H1 (cell line): ENCODE measurements at regions not wholly inside any gene's neighbourhood (a gene's known extent, or its start where the extent isn't known, plus 50 kb on each side); places are given as distances from the start of the nearest gene placed in this dataset.

Source experiments
- CTCF ChIA-PET: fragments of 300-600 bp; sonication (Branson Sonifier 250); formaldehyde crosslinking; loops from one replicate; lab custom pipeline; 2021; ENCODE audit not compliant: partially characterized antibody; lab: Charles Lee
- POLR2A ChIA-PET: fragments of 300-600 bp; sonication (Branson Sonifier 250); formaldehyde crosslinking; loops from one replicate; lab custom pipeline; 2021; ENCODE audit warnings: inconsistent platforms; ENCODE audit not compliant: partially characterized antibody; lab: Charles Lee
- DNase-seq, 2 experiments: peaks; one replicate each; pipeline versions ENCODE4 v3.0.0 to v3.0.0-alpha.2; 2010 to 2022; ENCODE audit warnings: low spot score in 2 of 2, low read depth in 1 of 2, mixed read lengths in 1 of 2
- FAIRE-seq: peaks from 2 replicates; lab custom pipeline; 2011; peaks lifted over from hg19 to GRCh38; lab: Jason Lieb, UNC
- H2AFZ ChIP-seq: 2 replicates; pipeline ENCODE4 v1.8.1; 2012; ENCODE audit warnings: low read length, inconsistent platforms
- H2AK5ac ChIP-seq: 2 replicates; pipeline ENCODE4 v1.6.1; 2013; ENCODE audit warnings: low read depth, low read length
- H2BK120ac ChIP-seq: replicated peaks from 2 replicates; pipeline ENCODE3; 2013; ENCODE audit warnings: low read depth, low read length, inconsistent platforms
- H2BK12ac ChIP-seq: 2 replicates; pipeline ENCODE4 v1.6.1; 2013; ENCODE audit warnings: low read depth, low read length
- H2BK15ac ChIP-seq: 2 replicates; pipeline ENCODE4 v1.6.1; 2013; ENCODE audit warnings: low read length
- H2BK20ac ChIP-seq: 2 replicates; pipeline ENCODE4 v1.6.1; 2013; ENCODE audit warnings: low read length
- H2BK5ac ChIP-seq: 2 replicates; pipeline ENCODE4 v1.6.1; 2013; ENCODE audit warnings: low read depth, low read length
- H3K14ac ChIP-seq: 2 replicates; pipeline ENCODE4 v1.6.1; 2013; ENCODE audit warnings: inconsistent platforms; ENCODE audit not compliant: insufficient read length
- H3K18ac ChIP-seq: 2 replicates; pipeline ENCODE4 v1.6.1; 2013; ENCODE audit warnings: low read length; ENCODE audit errors: extremely low read depth
- H3K23ac ChIP-seq: 2 replicates; pipeline ENCODE4 v1.6.1; 2013; ENCODE audit warnings: inconsistent platforms; ENCODE audit not compliant: insufficient read length
- H3K23me2 ChIP-seq: 2 replicates; pipeline ENCODE4 v1.6.1; 2013; ENCODE audit warnings: low read depth, low read length
- H3K27ac ChIP-seq: 2 replicates; pipeline ENCODE4 v1.6.1; 2011; ENCODE audit warnings: low read depth, low read length, inconsistent platforms
- H3K27me3 ChIP-seq, 4 experiments: replicated peaks in 1 of 4; 1 replicate in 1 of 4; 2 replicates in 3 of 4; pipeline versions ENCODE4 v1.6.1 to v1.8.1; 2011 to 2013; ENCODE audit warnings: low read length in 3 of 4, mild to moderate bottlenecking in 3 of 4, inconsistent platforms in 2 of 4, mixed read lengths in 2 of 4, moderate library complexity in 1 of 4; ENCODE audit not compliant: control insufficient read depth in 3 of 4, insufficient read depth in 3 of 4; ENCODE audit errors: extremely low read depth in 1 of 4
- H3K36me3 ChIP-seq, 4 experiments: 2 replicates each; pipeline versions ENCODE4 v1.6.1 to v1.8.1; 2011 to 2013; ENCODE audit warnings: mild to moderate bottlenecking in 4 of 4, low read length in 3 of 4, moderate library complexity in 2 of 4, control low read depth in 1 of 4, inconsistent platforms in 1 of 4; ENCODE audit not compliant: insufficient read depth in 4 of 4, control insufficient read depth in 2 of 4
- H3K4ac ChIP-seq: replicated peaks from 2 replicates; pipeline ENCODE3; 2013; ENCODE audit warnings: low read length, low read depth, mixed read lengths, inconsistent platforms; ENCODE audit not compliant: insufficient read length
- H3K4me1 ChIP-seq, 4 experiments: replicated peaks in 1 of 4; 1 replicate in 1 of 4; 2 replicates in 3 of 4; pipeline versions ENCODE4 v1.6.1 to v1.8.1; 2011 to 2013; ENCODE audit warnings: low read length in 3 of 4, inconsistent platforms in 2 of 4, mixed read lengths in 1 of 4; ENCODE audit not compliant: insufficient read depth in 4 of 4, control insufficient read depth in 3 of 4
- H3K4me2 ChIP-seq, 2 experiments: 2 replicates each; pipeline versions ENCODE4 v1.6.1 to v1.8.1; 2011 to 2013; ENCODE audit warnings: low read depth in 2 of 2, low read length in 2 of 2, control low read depth in 1 of 2, inconsistent platforms in 1 of 2, mild to moderate bottlenecking in 1 of 2; ENCODE audit not compliant: insufficient read depth in 1 of 2
- H3K4me3 ChIP-seq, 4 experiments: fragments of 200-600, 300-600 bp in 1 of 4; sonication (generic), shearing (Covaris generic), sonication (Bioruptor Twin) in 1 of 4; 2 replicates each; pipeline versions ENCODE4 v1.5.1 to v1.8.1; 2011 to 2016; ENCODE audit warnings: low read length in 4 of 4, low read depth in 3 of 4, control low read depth in 2 of 4, inconsistent platforms in 2 of 4, mild to moderate bottlenecking in 2 of 4, mixed read lengths in 1 of 4, moderate library complexity in 1 of 4; ENCODE audit not compliant: insufficient read depth in 2 of 4; ENCODE audit errors: extremely low read depth in 1 of 4
- H3K56ac ChIP-seq: replicated peaks from 2 replicates; pipeline ENCODE3; 2013; ENCODE audit warnings: low read depth, mild to moderate bottlenecking, mixed read lengths, low read length, inconsistent platforms; ENCODE audit not compliant: insufficient read length
- H3K79me1 ChIP-seq: 2 replicates; pipeline ENCODE4 v1.6.1; 2013; ENCODE audit warnings: low read depth, low read length, control low read depth
- H3K79me2 ChIP-seq, 2 experiments: 2 replicates each; pipeline versions ENCODE4 v1.6.1 to v1.8.1; 2012 to 2013; ENCODE audit warnings: low read length in 2 of 2, mild to moderate bottlenecking in 2 of 2, inconsistent platforms in 1 of 2; ENCODE audit not compliant: insufficient read depth in 2 of 2, control insufficient read depth in 1 of 2
- H3K9ac ChIP-seq, 4 experiments: replicated peaks in 1 of 4; 1 replicate in 1 of 4; 2 replicates in 3 of 4; pipeline versions ENCODE4 v1.6.1 to v1.8.1; 2011 to 2013; ENCODE audit warnings: low read depth in 3 of 4, low read length in 3 of 4, control low read depth in 2 of 4, mild to moderate bottlenecking in 2 of 4, moderate library complexity in 2 of 4, inconsistent platforms in 1 of 4; ENCODE audit errors: extremely low read depth in 1 of 4
- H3K9me3 ChIP-seq, 2 experiments: 2 replicates each; pipeline versions ENCODE4 v1.6.1 to v1.8.1; 2012 to 2013; ENCODE audit warnings: mild to moderate bottlenecking in 2 of 2, moderate library complexity in 2 of 2, control low read depth in 1 of 2, inconsistent platforms in 1 of 2, low read depth in 1 of 2, low read length in 1 of 2, mixed read lengths in 1 of 2; ENCODE audit not compliant: insufficient read depth in 2 of 2
- H4K20me1 ChIP-seq, 2 experiments: replicated peaks in 1 of 2; 2 replicates each; pipeline versions ENCODE3 to v1.8.1; 2011 to 2013; ENCODE audit warnings: inconsistent platforms in 2 of 2, low read length in 2 of 2, mild to moderate bottlenecking in 1 of 2; ENCODE audit not compliant: insufficient read depth in 2 of 2, control insufficient read depth in 1 of 2
- H4K5ac ChIP-seq: 2 replicates; pipeline ENCODE4 v1.6.1; 2013; ENCODE audit warnings: low read length, low read depth, mixed read lengths, inconsistent platforms; ENCODE audit not compliant: insufficient read length
- H4K8ac ChIP-seq: 2 replicates; pipeline ENCODE4 v1.8.0; 2013; ENCODE audit warnings: mild to moderate bottlenecking, moderate library complexity, low read length, inconsistent platforms; ENCODE audit not compliant: insufficient read depth; ENCODE audit errors: extremely low read depth
- H4K91ac ChIP-seq: replicated peaks from 2 replicates; pipeline ENCODE3; 2013; ENCODE audit warnings: low read length, mixed read lengths, inconsistent platforms; ENCODE audit not compliant: insufficient read length
- ASH2L ChIP-seq: fragments of 200-600, 300-600 bp; sonication (generic); IDR thresholded peaks from one replicate; pipeline ENCODE4 v1.7.1; 2017; ENCODE audit warnings: low read length
- KDM4A ChIP-seq: IDR thresholded peaks from one replicate; pipeline ENCODE4 v1.7.1; 2012; ENCODE audit warnings: low read depth, mild to moderate bottlenecking, moderate library complexity, low read length, inconsistent platforms; ENCODE audit not compliant: severe bottlenecking
- WGBS, 2 experiments: shearing (Covaris generic) in 1 of 2; methylation state at CpG; one replicate each; pipeline versions ENCODE4 v1.1.6 to v1.1.7; 2013 to 2015; ENCODE audit warnings: low lambda C conversion rate in 2 of 2, mixed read lengths in 2 of 2, inconsistent platforms in 1 of 2, low coverage in 1 of 2, missing lambda C conversion rate in 1 of 2; ENCODE audit not compliant: insufficient replicate concordance in 2 of 2, insufficient coverage in 1 of 2, insufficient read length in 1 of 2; ENCODE audit errors: extremely low coverage in 1 of 2, missing lambda C conversion rate in 1 of 2; 5-methylcytosine and 5-hydroxymethylcytosine counted together

- TF ChIP-seq KDM4A (no peak), ASH2L (no peak)
- Histone ChIP-seq H3K36me3 (no peaks in the 10 kb centered on the region), H3K4me3 (no peak overlapping the region), H2AFZ (no peak overlapping the region; the same call in 1 of the 2 replicates), H3K27ac (no peak overlapping the region), H3K4me2 (no peak overlapping the region), H4K91ac (no peak overlapping the region), H3K4ac (no peak overlapping the region), H4K8ac (no peak overlapping the region), H3K23me2 (no peaks in the 10 kb centered on the region), H2BK15ac (no peak overlapping the region), H3K9ac (no peak overlapping the region), H3K56ac (no peak overlapping the region), H3K79me2 (no peaks in the 10 kb centered on the region), H3K4me1 (no peaks in the 10 kb centered on the region), H4K20me1 (no peaks in the 10 kb centered on the region), H3K9me3 (no peaks in the 10 kb centered on the region), H3K27me3 (no peaks in the 10 kb centered on the region), H3K79me1 (no peaks in the 10 kb centered on the region), H2BK120ac (no peak overlapping the region), H4K5ac (no peak overlapping the region), H2BK12ac (no peak overlapping the region), H2AK5ac (no peak overlapping the region), H2BK5ac (no peak overlapping the region), H2BK20ac (no peak overlapping the region), H3K18ac (no peak overlapping the region), H3K23ac (no peak overlapping the region), H3K14ac (no peak overlapping the region)
- DNase-seq (no peak), FAIRE-seq (no peak)
- ChIA-PET POLR2A (no interaction called here), CTCF (no interaction called here)
- WGBS, 2 experiments = 88% methylated on average over 3 of the region's 3 CpGs; no CpG with 5 or more reads in 1 of the 2 experiments
Measured at GRCh38 chr13:42706286-42706685, 75.1 kb upstream of the FAM216B start.
